Endodermal cell (in vitro differentiated cells): ENCODE measurements at regions not wholly inside any gene's neighbourhood (a gene's known extent, or its start where the extent isn't known, plus 50 kb on each side); places are given as distances from the start of the nearest gene placed in this dataset.

Experiments used
- DNase-seq: peaks from one replicate; pipeline ENCODE4 v3.0.0-alpha.2; 2017
- H3K27ac ChIP-seq: 2 replicates; pipeline ENCODE4 v1.5.1; 2013; ENCODE audit warnings: mild to moderate bottlenecking, low read depth, low read length, moderate library complexity
- H3K27me3 ChIP-seq: 2 replicates; pipeline ENCODE4 v1.6.1; 2013; ENCODE audit warnings: mild to moderate bottlenecking, low read length, moderate library complexity; ENCODE audit not compliant: insufficient read depth, control insufficient read depth, poor library complexity, severe bottlenecking
- H3K36me3 ChIP-seq: 2 replicates; pipeline ENCODE4 v1.7.0; 2013; ENCODE audit warnings: mild to moderate bottlenecking, low read length, moderate library complexity; ENCODE audit not compliant: control insufficient read depth, insufficient read depth
- H3K4me1 ChIP-seq: one replicate; pipeline ENCODE4 v1.7.0; 2013; ENCODE audit warnings: low read length; ENCODE audit not compliant: control insufficient read depth, insufficient read depth
- H3K4me3 ChIP-seq: 2 replicates; pipeline ENCODE4 v1.5.1; 2013; ENCODE audit warnings: mild to moderate bottlenecking, low read length, moderate library complexity
- H3K9ac ChIP-seq: 2 replicates; pipeline ENCODE4 v1.6.1; 2013; ENCODE audit warnings: mild to moderate bottlenecking, low read length, moderate library complexity; ENCODE audit not compliant: poor library complexity, severe bottlenecking; ENCODE audit errors: extremely low read depth
- H3K9me3 ChIP-seq: 2 replicates; pipeline ENCODE4 v1.6.1; 2013; ENCODE audit warnings: mild to moderate bottlenecking, low read length, moderate library complexity; ENCODE audit not compliant: control insufficient read depth
- H3K27ac Mint-ChIP-seq: 2 replicates; pipeline ENCODE4 v1.8.0; 2020; ENCODE audit warnings: mixed read lengths
- H3K27me3 Mint-ChIP-seq: 2 replicates; pipeline ENCODE4 v1.8.0; 2021; ENCODE audit warnings: mild to moderate bottlenecking, mixed read lengths; ENCODE audit not compliant: insufficient read depth
- H3K36me3 Mint-ChIP-seq: 2 replicates; pipeline ENCODE4 v1.8.0; 2020; ENCODE audit warnings: low read depth, mixed read lengths
- H3K4me1 Mint-ChIP-seq: 2 replicates; pipeline ENCODE4 v1.8.0; 2020; ENCODE audit warnings: mixed read lengths
- H3K4me3 Mint-ChIP-seq: 2 replicates; pipeline ENCODE4 v1.8.0; 2020; ENCODE audit warnings: mild to moderate bottlenecking, moderate library complexity, mixed read lengths
- H3K9me3 Mint-ChIP-seq: 2 replicates; pipeline ENCODE4 v1.8.0; 2020; ENCODE audit warnings: mild to moderate bottlenecking, mixed read lengths
- WGBS, 2 experiments: methylation state at CpG; one replicate each; pipeline versions ENCODE4 v1.1.5 to v1.1.7; 2013; ENCODE audit warnings: missing lambda C conversion rate in 2 of 2, mixed read lengths in 1 of 2; ENCODE audit not compliant: insufficient coverage in 1 of 2, insufficient read length in 1 of 2; 5-methylcytosine and 5-hydroxymethylcytosine counted together
- TF ChIP-seq, protein P1 (sequence below): fragments of 200-600 bp; sonication (generic); conservative IDR thresholded peaks from 2 replicates; pipeline ENCODE4 v1.5.0; 2021; ENCODE audit warnings: antibody characterized with exemption, mild to moderate bottlenecking

- no peaks in the 10 kb centered on the region for H3K36me3 Mint-ChIP-seq
- H3K27me3 Mint-ChIP-seq = no peaks in the 10 kb centered on the region
- no peak for DNase-seq
- H3K9me3 Mint-ChIP-seq = no peaks in the 10 kb centered on the region
- H3K27me3 ChIP-seq = no peaks in the 10 kb centered on the region
- no peak overlapping the region for H3K4me3 Mint-ChIP-seq
- H3K9me3 ChIP-seq = no peaks in the 10 kb centered on the region
- H3K4me1 ChIP-seq = peaks cover 5% of the 10 kb centered on the region
- no peak overlapping the region for H3K27ac Mint-ChIP-seq
- H3K9ac ChIP-seq = no peak overlapping the region
- WGBS, 2 experiments = 89% methylated on average over 5 to 8 of the region's 8 CpGs
- TF ChIP-seq, protein P1, sequence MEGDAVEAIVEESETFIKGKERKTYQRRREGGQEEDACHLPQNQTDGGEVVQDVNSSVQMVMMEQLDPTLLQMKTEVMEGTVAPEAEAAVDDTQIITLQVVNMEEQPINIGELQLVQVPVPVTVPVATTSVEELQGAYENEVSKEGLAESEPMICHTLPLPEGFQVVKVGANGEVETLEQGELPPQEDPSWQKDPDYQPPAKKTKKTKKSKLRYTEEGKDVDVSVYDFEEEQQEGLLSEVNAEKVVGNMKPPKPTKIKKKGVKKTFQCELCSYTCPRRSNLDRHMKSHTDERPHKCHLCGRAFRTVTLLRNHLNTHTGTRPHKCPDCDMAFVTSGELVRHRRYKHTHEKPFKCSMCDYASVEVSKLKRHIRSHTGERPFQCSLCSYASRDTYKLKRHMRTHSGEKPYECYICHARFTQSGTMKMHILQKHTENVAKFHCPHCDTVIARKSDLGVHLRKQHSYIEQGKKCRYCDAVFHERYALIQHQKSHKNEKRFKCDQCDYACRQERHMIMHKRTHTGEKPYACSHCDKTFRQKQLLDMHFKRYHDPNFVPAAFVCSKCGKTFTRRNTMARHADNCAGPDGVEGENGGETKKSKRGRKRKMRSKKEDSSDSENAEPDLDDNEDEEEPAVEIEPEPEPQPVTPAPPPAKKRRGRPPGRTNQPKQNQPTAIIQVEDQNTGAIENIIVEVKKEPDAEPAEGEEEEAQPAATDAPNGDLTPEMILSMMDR = no peak
- H3K27ac ChIP-seq = no peak overlapping the region
- no peak overlapping the region for H3K4me3 ChIP-seq
- H3K4me1 Mint-ChIP-seq = peaks cover 3% of the 10 kb centered on the region
- H3K36me3 ChIP-seq = no peaks in the 10 kb centered on the region
These were observed 117.8 kb downstream of the SETD4 start for GRCh38 chr21:35942211-35943144.

DNA sequence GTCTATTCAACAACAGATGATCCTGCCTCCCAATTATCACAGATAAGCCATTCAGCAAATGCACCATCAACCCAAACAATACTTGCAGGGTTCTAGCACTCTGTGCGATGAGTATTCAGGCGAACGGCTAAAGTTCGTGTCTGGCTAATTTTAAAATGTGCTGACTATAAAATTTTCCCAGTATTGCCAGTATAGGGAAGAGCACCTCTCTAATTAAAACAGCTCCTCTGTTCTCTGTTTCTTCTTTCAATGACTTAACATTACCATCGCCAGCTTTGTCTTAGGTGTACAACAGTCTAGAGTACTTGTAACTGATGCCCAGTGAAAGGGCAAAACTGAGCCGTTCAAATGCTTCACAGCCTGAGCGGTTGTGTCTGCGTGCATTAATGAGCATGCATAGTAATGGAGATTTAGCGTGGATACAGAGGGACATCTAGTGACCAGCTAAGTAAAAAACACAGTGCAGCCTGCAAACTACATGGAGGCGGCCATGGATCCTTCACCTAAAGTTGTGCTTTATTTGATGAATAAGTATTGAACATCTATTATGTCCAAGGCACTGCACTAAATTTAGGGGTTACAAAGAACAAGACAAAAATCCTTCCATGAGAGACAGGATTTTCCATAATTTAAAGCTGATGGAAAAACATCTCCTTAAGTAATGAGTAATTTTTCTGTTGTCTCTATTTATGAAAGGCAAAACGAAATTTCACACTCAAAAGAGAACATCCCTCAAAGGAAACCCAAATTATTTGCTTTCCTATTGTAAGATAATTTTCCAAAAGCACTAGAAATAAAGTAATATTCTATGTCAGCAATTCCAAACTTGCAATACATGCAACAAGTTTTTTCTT is 120.0 kb downstream of the SETD4 start:
- Histone ChIP-seq H3K4me1 (peaks cover 5% of the 10 kb centered on the region), H3K36me3 (no peaks in the 10 kb centered on the region), H3K9me3 (no peaks in the 10 kb centered on the region), H3K27me3 (no peaks in the 10 kb centered on the region), H3K9ac (no peak overlapping the region), H3K4me3 (no peak overlapping the region), H3K27ac (no peak overlapping the region)
- peak; percentile 55 for DNase-seq
- Mint-ChIP-seq H3K9me3 (no peaks in the 10 kb centered on the region), H3K36me3 (no peaks in the 10 kb centered on the region), H3K4me3 (no peak overlapping the region), H3K27me3 (no peaks in the 10 kb centered on the region), H3K27ac (no peak overlapping the region), H3K4me1 (peaks cover 3% of the 10 kb centered on the region)
- TF ChIP-seq, protein P1 = peak; percentile 77
- 50% methylated on average over 7 to 11 of the region's 11 CpGs for WGBS, 2 experiments

- Histone ChIP-seq H3K36me3 (no peaks in the 10 kb centered on the region), H3K27me3 (no peaks in the 10 kb centered on the region), H3K4me3 (no peak overlapping the region), H3K9me3 (no peaks in the 10 kb centered on the region), H3K27ac (no peak overlapping the region), H3K4me1 (peaks cover 5% of the 10 kb centered on the region), H3K9ac (no peak overlapping the region)
- no peaks in the 10 kb centered on the region for H3K9me3 Mint-ChIP-seq
- TF ChIP-seq, protein P1 = no peak
- 94 to 100% methylated on average over 1 to 2 of the region's 2 CpGs for WGBS, 2 experiments
- peaks cover 3% of the 10 kb centered on the region for H3K4me1 Mint-ChIP-seq
- no peaks in the 10 kb centered on the region for H3K27me3 Mint-ChIP-seq
- no peak overlapping the region for H3K4me3 Mint-ChIP-seq
- H3K36me3 Mint-ChIP-seq = no peaks in the 10 kb centered on the region
- no peak overlapping the region for H3K27ac Mint-ChIP-seq
- DNase-seq = no peak
These were observed 121.9 kb downstream of the SETD4 start for GRCh38 chr21:35938446-35938845.
